ENCODE measurements at regions not wholly inside any gene's neighbourhood (a gene's known extent, or its start where the extent isn't known, plus 50 kb on each side); places are given as distances from the start of the nearest gene placed in this dataset.

DNA sequence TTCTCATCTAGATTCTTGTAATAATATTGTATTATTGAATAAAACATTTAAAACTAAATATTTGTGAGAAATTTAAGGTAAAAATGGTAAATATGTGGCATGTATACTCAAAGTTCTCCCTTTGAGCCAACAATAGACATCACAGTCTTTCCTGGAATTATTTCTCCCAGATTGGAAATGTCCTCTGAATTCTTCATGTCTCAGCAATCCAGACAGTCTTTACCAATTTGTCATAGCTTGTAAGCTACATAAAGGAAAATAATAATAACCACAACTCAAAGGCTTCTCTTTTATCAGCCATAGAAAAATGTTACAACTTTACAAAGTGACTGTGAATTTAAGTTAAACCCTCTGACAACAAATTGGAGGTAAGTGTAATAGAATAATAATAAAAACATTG, 784.9 kb downstream of the EPHA4 start:
- Histone ChIP-seq H3K4me1 (no peaks in the 10 kb centered on the region), H3K4me3 (no peak overlapping the region), H3K27me3 (ENCODE audit: low read depth) (no peaks in the 10 kb centered on the region), H3K36me3 (no peaks in the 10 kb centered on the region), H3K9me3 (replicated peaks) (no peaks in the 10 kb centered on the region), H3K27ac (replicated peaks) (no peak overlapping the region)
- DNase-seq, result no peak
- TF ChIP-seq, protein P1, sequence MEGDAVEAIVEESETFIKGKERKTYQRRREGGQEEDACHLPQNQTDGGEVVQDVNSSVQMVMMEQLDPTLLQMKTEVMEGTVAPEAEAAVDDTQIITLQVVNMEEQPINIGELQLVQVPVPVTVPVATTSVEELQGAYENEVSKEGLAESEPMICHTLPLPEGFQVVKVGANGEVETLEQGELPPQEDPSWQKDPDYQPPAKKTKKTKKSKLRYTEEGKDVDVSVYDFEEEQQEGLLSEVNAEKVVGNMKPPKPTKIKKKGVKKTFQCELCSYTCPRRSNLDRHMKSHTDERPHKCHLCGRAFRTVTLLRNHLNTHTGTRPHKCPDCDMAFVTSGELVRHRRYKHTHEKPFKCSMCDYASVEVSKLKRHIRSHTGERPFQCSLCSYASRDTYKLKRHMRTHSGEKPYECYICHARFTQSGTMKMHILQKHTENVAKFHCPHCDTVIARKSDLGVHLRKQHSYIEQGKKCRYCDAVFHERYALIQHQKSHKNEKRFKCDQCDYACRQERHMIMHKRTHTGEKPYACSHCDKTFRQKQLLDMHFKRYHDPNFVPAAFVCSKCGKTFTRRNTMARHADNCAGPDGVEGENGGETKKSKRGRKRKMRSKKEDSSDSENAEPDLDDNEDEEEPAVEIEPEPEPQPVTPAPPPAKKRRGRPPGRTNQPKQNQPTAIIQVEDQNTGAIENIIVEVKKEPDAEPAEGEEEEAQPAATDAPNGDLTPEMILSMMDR (IDR thresholded peaks at IDR 0.05; ENCODE audit: borderline replicate concordance), result no peak
- intact Hi-C loops (cut with micrococcal nuclease), result no loop called here

DNA sequence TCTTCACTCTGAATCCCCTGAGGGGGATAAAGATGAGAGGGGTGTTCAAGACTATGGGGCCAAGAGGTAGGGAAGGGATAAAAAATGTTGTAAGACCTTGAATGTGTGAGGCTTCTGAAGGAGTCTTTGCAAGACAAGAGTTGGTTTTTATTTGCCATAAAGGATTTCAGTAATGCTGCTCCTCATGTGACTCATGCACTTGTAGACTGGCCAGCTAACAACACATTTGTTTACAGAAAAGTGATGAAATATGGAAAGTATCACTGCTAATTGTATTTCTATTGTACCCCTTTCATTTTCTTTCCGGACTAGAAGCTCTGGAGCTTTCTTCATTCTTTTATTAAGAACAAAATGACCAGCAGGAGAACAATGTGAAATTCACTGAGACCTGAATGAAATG, 782.1 kb downstream of the EPHA4 start:
- DNase-seq, result no peak

DNA sequence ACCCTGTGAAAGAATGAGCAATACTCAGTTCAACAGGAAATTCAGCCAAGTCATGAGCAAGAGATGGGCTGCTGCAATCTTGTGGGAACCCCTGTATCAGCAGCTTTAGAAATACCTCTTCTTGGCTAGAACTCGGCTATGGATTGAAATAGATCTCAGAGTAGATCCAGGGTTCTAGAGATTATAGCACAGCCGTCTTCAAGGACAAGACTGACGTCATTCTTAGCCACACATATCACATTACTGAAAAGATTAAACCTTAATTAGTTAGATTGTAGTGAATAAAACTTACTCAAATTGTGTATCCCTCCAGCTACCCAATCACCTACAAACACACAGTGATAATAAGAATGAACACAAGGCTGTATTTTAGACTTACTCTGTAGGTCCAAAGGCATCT, 776.4 kb downstream of the EPHA4 start:
- H3K4me1 ChIP-seq, result no peaks in the 10 kb centered on the region
- TF ChIP-seq, protein P1 (IDR thresholded peaks at IDR 0.05; ENCODE audit: borderline replicate concordance), result no peak
- no peak overlapping the region for H3K4me3 ChIP-seq
- H3K27ac ChIP-seq (replicated peaks), result no peak overlapping the region
- no peak for DNase-seq
- no peaks in the 10 kb centered on the region for H3K9me3 ChIP-seq (replicated peaks)
- no peaks in the 10 kb centered on the region for H3K27me3 ChIP-seq (ENCODE audit: low read depth)
- no peaks in the 10 kb centered on the region for H3K36me3 ChIP-seq
- intact Hi-C loops (cut with micrococcal nuclease), result no loop called here

More for the DNA sequence above, 782.1 kb downstream of the EPHA4 start:
- intact Hi-C loops (cut with micrococcal nuclease), result no loop called here
- H3K27ac ChIP-seq (replicated peaks), result no peak overlapping the region
- TF ChIP-seq, protein P1 (IDR thresholded peaks at IDR 0.05; ENCODE audit: borderline replicate concordance), result no peak
- H3K4me1 ChIP-seq, result no peaks in the 10 kb centered on the region
- H3K4me3 ChIP-seq, result no peak overlapping the region
- H3K27me3 ChIP-seq (ENCODE audit: low read depth), result no peaks in the 10 kb centered on the region
- H3K9me3 ChIP-seq (replicated peaks), result no peaks in the 10 kb centered on the region
- H3K36me3 ChIP-seq, result no peaks in the 10 kb centered on the region

DNA sequence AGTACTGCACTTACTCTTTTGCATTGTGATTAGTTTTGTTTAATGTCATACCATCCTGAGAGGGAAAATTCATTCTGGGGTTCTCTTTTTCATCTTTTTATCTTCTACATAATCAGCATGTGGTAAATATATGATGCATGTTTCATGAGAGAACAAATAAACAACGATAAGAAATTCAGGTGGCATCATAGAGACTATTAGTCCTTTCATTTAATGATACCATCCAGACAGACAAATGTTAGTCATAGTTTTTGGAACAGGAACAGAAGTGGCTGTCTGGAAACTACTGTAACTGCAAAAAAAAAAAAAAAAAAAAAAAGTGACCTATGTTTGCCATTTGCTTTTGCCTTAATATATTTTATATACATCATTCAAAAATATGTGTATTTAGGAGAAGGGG, 761.0 kb downstream of the EPHA4 start:
- H3K4me3 ChIP-seq, result no peak overlapping the region
- no peaks in the 10 kb centered on the region for H3K4me1 ChIP-seq
- H3K27ac ChIP-seq (replicated peaks), result no peak overlapping the region
- TF ChIP-seq, protein P1 (IDR thresholded peaks at IDR 0.05; ENCODE audit: borderline replicate concordance), result no peak
- no peaks in the 10 kb centered on the region for H3K27me3 ChIP-seq (ENCODE audit: low read depth)
- intact Hi-C loops (cut with micrococcal nuclease), result no loop called here
- no peaks in the 10 kb centered on the region for H3K36me3 ChIP-seq
- DNase-seq, result no peak
- H3K9me3 ChIP-seq (replicated peaks), result no peaks in the 10 kb centered on the region

DNA sequence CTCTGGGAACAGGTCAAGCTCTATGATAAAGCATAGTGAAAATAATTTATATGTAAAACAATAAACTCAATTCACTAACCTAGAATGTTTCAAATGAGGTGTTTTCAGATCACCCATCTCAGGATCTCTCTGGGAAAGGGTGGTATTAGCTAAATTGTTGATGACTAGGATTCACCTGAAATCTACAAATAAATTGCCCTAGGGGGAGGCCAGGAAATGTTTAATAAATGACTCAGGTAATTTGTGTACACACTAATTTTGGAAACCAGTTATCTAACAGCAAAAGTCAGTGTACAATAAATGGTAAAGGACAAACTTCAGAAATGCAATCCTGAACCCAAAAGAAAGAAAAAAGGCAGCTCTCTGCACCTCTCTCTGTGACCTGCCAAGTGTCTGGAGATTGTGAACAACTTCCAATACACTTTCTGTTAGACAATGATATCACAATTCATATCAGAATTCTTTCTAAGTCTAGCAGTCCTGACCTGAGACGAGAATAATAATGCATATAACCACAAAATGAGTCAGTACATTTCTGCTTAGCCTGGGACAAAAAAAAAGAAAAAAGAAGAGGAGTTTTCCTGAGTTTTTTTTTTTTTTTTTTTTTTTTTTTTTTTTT, 760.0 kb downstream of the EPHA4 start:
- DNase-seq, result no peak
- TF ChIP-seq, protein P1 (IDR thresholded peaks at IDR 0.05; ENCODE audit: borderline replicate concordance), result no peak

More for the DNA sequence above, 760.0 kb downstream of the EPHA4 start:
- Histone ChIP-seq H3K27me3 (ENCODE audit: low read depth) (no peaks in the 10 kb centered on the region), H3K9me3 (replicated peaks) (no peaks in the 10 kb centered on the region), H3K4me3 (no peak overlapping the region), H3K27ac (replicated peaks) (no peak overlapping the region), H3K4me1 (no peaks in the 10 kb centered on the region), H3K36me3 (no peaks in the 10 kb centered on the region)
- intact Hi-C loops (cut with micrococcal nuclease), result no loop called here
